ENCODE measurements at regions not wholly inside any gene's neighbourhood (a gene's known extent, or its start where the extent isn't known, plus 50 kb on each side); places are given as distances from the start of the nearest gene placed in this dataset.

DNA sequence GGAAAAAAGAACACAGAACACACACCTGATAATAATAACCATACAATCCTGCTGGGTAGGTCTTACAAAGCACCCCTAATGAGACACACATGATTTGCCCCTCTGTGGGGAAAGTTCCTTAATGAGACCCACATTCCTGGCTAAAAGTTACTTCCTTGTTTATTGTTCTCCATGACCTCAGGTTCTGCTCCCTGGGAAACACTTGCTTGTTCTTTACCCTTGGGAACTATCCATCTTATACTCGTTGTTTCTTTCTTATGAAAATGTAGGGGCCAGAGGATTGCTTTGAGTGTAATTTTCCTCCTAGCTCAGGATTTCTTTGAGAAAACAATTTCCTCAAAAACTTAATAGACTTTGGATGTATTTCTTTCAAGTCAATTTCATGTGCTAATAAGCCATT is 52.1 kb upstream of the PCDH10 start:
- DNase-seq (ENCODE audit: low read depth, low spot score) = no peak
- in situ Hi-C loops (cut with HindIII; ENCODE audit: low pct_unique_long_range_greater_than_20kb, low sequenced_read_pairs) = no loop called here

Small RNAs in the stretch of these regions (small RNA-seq; reads per million reads assigned to genes)
- gene AC096711.1 = 0 reads per million in 2 experiments
